ENCODE measurements at regions not wholly inside any gene's neighbourhood (a gene's known extent, or its start where the extent isn't known, plus 50 kb on each side); places are given as distances from the start of the nearest gene placed in this dataset.

- DNase-seq, result no peak
Measured at GRCh38 chr13:83577183-83577582, 305.1 kb downstream of the SLITRK1 start.

DNA sequence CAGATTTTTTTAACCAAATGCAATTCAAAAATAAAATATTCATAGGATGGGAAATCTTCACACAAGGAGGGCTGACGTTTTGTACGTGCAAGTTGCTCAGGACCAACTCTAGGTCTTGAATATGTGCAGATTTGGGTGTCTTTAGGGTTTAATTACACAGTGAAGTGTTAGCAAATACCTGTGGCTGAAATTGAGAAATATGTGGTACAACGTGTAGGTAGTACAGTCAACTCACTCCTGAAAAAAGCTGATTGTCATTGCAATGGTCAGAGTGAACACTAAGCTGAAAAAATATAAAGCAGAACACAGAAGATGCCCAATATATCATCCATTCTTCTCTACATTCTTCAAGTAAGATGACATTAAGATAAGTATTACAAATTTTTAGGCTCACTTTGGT lies 314.3 kb downstream of the SLITRK1 start:
- DNase-seq, result no peak

DNA sequence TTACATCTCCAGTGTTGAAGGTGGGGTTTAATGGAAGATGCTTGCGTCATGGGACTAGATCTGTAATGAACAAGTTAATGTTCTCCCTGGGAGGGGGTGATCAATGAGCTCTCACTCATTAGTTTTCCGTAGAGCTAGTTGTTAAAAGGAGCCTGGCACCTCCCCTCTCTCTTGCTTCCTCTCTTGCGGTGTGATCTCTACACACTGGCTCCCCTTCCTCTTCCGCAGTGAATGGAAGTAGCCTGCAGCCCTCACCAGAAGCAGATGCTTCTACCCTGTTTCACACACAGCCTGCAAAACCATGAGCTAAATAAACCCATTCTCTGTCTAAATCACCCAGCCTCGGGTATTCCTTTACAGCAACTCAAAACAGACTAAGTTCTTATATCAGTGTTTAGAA lies 318.8 kb downstream of the SLITRK1 start:
- DNase-seq, result no peak

- DNase-seq, result no peak
Measured at GRCh38 chr13:83557845-83558244, 324.4 kb downstream of the SLITRK1 start.

- no peak for DNase-seq
Measured at GRCh38 chr13:83549671-83550070, 332.6 kb downstream of the SLITRK1 start.

- no peak for DNase-seq
Measured at GRCh38 chr13:83547043-83547442, 335.2 kb downstream of the SLITRK1 start.

- no peak for DNase-seq
Measured at GRCh38 chr13:83546476-83546875, 335.8 kb downstream of the SLITRK1 start.

DNA sequence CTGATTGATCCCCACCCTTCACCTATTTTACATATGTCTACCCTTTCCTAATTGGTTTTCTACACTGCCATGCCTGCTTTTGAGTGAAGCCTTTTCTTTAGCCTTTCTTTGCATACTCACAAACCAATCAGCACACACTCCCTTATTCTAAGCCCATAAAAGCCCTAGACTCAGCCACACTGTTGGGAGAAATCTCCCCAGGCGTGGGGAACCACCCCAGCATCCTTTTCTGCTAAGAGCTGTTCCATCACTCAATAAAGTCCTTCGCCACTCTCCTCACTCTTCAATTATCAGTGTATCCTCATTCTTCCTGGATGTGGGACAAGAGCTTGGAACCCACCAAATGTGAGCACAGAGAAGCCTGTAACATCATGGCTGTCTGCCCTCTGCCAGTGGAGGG lies 343.6 kb downstream of the SLITRK1 start:
- DNase-seq, result no peak

- no peak for DNase-seq
Measured at GRCh38 chr13:83536941-83537340, 345.3 kb downstream of the SLITRK1 start.

DNA sequence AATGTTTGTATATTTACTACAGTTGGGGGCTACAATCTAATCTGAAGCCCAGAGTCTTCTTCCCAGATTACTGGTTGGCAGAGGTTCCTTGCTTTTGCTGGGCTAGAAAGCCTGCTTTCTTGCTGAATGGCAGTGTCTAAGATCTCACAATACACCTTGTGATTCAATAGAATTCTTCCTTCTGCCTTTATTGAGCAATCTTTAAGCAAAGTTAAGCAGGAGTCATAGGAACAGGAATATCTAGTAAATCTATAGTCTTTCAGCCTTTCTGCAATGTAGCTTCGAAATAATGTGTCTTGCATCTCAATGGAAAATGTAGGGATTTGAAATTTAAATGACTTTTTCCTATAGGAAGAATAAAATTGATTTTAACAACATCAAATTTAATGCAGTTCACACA lies 346.1 kb downstream of the SLITRK1 start:
- no peak for DNase-seq

GRCh38 chr13:83532809-83533208 lies 349.5 kb downstream of the SLITRK1 start:
- DNase-seq, result no peak

- no peak for DNase-seq
Measured at GRCh38 chr13:83531022-83531421, 351.3 kb downstream of the SLITRK1 start.

GRCh38 chr13:83516781-83517180 lies 365.5 kb downstream of the SLITRK1 start:
- no peak for DNase-seq

GRCh38 chr13:83515268-83516015 lies 366.8 kb downstream of the SLITRK1 start:
- DNase-seq, result no peak

DNA sequence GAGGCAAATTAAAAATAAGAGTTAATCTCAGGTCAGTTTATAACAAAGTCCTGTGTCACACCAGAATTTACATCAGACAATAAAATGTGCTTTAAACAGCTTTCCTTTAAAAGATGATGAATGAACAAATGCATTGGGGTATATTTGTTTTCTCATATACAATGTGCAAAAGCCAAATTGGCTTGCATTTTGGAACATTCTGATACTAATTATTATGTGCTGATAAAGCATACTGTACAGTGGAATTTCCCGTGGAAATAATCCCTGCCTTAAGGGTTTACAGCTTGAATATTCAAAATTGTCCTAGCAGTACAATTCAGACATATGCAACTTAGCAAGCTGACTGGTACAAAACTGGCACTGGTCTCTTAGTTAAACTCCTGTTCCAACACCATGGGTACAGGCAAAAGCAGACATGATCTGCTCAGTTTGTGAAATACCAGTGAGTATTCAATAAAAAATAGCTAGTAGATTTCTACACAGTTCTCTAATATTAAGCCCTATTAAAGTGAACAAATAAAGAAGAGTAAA lies 373.4 kb downstream of the SLITRK1 start:
- no peak for DNase-seq

- no peak for DNase-seq
Measured at GRCh38 chr13:83503424-83503823, 378.9 kb downstream of the SLITRK1 start.

GRCh38 chr13:83499286-83499685 lies 383.0 kb downstream of the SLITRK1 start:
- no peak for DNase-seq

GRCh38 chr13:83498481-83499190 lies 383.6 kb downstream of the SLITRK1 start:
- no peak for DNase-seq

DNA sequence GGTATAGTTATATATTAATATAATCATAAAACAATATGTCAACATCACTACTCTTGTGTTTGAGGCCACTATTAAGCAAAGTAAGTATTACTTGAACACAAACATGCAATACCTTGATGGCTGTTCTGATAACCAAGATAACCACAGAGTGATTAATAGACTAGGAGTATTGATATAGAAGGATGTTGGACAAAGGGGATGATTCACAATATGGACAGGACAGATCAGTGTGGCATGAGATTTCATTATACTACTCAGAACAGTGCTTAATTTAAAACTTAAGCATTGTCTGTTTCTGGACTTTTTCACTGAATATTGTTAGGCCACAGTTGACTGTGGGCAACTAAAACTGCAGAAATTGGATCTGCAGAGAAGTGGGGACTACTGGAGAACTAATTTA lies 384.2 kb downstream of the SLITRK1 start:
- DNase-seq, result no peak

DNA sequence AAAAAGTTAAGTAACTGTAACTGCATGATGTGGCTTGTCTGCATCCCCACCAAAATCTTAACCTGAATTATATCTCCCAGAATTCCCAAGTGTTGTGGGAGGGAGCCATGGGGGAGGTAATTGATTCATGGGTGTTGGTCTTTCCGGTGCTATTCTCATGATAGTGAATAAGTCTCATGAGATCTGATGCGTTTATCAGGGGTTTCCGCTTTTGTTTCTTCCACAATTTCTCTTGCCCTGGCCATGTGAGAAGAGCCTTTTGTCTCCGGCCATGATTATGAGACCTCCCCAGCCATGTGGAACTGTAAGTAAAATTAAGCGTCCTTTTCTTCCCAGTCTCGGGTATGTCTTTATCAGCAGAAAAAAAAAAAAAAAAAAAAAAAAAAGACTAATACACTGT lies 385.8 kb downstream of the SLITRK1 start:
- no peak for DNase-seq

DNA sequence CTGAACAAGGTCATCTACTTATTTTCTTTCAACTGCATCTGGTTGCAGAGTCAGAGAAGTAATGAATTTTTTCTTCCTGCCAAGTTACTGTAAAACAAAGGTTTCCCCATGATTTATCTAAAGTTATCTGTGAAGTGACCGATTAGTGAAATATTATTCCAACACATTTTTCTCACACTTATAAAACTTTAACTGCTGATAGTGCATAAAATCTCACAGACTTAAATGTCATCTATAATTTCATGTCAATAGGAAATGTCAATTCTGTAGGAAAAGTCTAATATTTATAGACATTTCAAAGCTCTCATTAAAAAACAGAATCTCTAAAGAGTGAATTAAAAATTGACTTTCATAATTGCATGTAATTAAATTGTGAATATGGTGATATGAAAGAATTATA lies 397.2 kb downstream of the SLITRK1 start:
- no peak for DNase-seq

DNA sequence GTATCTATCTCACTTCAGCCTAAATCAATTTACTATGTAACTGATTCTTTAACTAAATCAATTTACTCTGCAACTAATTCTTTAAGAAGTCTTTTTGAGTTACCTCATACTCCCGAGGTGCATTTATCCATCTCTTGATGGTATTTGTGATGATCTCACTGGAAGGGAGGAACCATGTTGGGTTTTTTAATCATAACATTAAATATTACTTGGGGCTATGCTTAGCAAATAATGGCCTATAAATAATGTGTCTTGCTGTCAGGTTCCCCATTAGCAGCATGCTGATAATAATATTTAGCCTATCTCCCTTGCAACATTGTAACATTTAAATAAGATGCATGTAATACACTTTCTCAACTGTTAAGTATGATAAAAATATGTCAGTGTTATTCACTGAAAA lies 411.3 kb downstream of the SLITRK1 start:
- DNase-seq, result no peak

DNA sequence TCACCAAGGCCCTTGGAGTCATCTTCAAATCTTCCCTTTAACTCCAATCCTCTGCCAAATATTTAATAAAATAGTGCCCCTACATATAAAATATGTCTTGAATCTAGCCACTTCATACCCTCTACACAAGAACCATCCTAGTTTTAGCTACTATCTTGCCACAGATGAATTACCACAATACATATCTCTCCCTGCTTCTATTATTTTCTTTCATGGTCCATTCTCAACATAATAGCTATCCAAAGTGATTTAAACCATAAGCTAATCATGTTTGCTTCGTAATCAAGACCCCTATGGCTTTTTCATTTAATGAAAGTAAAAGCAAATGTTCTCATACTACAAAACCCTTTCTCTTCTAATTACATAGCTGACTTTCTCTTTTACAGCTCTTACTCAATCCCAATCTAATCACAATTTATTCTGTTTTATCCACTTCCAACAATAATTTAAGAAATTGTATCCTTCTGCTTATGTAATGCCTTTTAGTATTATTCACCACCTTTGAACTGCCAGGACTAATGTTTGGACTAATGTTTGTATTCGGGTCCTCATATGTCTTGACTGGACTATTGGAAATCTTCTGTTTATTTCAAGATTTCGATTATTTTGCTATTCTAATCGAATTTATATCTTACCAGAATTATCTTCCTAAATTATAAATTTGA lies 412.0 kb downstream of the SLITRK1 start:
- no peak for DNase-seq

DNA sequence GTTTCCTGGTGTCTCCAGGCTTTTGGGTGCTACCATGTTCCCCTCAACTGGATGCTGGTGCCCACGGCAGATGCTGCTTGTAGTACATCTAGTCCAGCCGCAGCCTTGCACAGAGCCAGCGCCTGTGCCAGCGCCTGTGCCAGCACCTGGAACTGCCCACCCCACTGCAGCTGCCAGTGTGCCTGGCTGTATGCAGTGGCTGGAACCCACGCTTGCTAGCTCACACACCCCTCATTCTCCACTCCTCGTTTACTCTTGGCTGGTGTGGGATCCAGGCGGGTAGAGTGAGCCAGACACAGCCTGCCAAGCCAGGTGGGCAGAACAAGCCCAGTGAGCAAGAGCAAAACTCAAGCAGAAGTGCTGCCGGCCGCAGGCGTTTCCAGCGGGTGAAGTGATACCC lies 428.6 kb downstream of the SLITRK1 start:
- DNase-seq, result no peak
